Epithelial cell of esophagus (primary cell): ENCODE measurements at regions not wholly inside any gene's neighbourhood (a gene's known extent, or its start where the extent isn't known, plus 50 kb on each side); places are given as distances from the start of the nearest gene placed in this dataset.

ENCODE experiments used
- DNase-seq: peaks from one replicate; pipeline ENCODE4 v3.0.0; 2010; ENCODE audit warnings: low read depth
- H3K4me3 ChIP-seq: 2 replicates; pipeline ENCODE4 v1.5.1; 2011; ENCODE audit warnings: mild to moderate bottlenecking, low read length, control low read depth
- TF ChIP-seq, protein P1 (sequence below): IDR thresholded peaks from 2 replicates; pipeline ENCODE4 v1.5.1; 2011; ENCODE audit warnings: low read depth, mild to moderate bottlenecking, low read length, control low read depth, inconsistent platforms; ENCODE audit not compliant: insufficient read depth; ENCODE audit errors: missing control alignments

DNA sequence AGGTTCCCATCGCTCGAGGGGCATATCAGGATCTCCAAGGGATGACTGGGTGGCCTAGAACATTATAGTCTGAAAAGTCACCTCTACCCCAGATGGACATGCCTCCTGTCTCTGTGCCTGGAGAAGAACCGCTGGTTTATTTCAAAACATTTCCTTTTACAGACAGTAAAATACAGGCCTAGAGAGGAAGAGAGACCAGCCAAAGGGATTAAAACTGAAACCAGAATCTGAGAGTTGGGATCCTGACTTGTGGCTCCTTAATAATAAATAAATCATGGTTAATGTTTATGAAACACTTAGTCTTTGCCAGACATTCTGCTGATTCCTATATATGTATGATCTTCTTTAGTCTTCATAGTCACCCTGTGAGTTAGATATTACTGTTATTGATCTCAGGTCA is 153.7 kb downstream of the DDX1 start:
- H3K4me3 ChIP-seq = no peak overlapping the region
- no peak for DNase-seq
- TF ChIP-seq, protein P1, sequence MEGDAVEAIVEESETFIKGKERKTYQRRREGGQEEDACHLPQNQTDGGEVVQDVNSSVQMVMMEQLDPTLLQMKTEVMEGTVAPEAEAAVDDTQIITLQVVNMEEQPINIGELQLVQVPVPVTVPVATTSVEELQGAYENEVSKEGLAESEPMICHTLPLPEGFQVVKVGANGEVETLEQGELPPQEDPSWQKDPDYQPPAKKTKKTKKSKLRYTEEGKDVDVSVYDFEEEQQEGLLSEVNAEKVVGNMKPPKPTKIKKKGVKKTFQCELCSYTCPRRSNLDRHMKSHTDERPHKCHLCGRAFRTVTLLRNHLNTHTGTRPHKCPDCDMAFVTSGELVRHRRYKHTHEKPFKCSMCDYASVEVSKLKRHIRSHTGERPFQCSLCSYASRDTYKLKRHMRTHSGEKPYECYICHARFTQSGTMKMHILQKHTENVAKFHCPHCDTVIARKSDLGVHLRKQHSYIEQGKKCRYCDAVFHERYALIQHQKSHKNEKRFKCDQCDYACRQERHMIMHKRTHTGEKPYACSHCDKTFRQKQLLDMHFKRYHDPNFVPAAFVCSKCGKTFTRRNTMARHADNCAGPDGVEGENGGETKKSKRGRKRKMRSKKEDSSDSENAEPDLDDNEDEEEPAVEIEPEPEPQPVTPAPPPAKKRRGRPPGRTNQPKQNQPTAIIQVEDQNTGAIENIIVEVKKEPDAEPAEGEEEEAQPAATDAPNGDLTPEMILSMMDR = no peak

- DNase-seq = no peak
- H3K4me3 ChIP-seq = no peak overlapping the region
- TF ChIP-seq, protein P1 = no peak
Observed at GRCh38 chr2:15745907-15746702, 154.4 kb downstream of the DDX1 start.

DNA sequence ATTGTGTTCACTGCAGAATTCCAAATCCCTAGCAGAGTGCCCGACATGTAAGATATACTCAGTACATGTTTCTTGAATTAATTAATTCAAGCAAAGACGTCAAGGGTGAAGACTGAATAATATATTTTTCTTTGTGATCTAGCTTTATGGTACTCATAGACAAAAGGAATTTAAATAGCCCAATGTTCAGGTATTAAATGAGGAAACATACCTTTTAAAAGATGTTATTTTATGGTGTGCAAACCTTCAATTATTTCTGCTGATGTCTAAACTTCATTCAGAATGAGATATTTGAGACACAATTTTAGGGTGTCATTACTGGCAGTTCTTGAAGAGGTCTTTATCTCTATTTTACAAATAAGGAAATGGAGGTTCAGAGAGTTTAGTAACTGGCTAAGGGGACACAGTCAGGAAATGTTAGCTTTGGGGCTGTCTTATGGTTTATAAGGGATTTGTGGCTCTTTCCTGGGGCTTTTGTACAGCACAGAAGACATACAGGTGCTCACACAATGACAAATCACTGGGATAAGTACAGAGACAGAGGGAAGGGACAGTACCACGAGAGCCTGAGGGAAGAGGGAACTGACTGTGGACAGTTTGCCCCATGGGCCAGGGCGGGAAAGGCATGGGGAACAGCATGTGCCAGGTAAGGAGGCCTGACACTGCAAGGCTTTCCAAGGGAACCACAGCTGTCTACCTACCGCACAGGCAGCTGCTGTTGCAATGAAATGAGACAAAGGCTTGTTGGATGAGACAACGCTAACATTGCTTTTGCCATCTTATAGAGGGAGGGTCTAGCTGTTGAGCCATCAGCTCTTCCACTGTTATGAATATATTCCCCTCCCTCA is 155.3 kb downstream of the DDX1 start:
- no peak overlapping the region for H3K4me3 ChIP-seq
- TF ChIP-seq, protein P1 = no peak
- no peak for DNase-seq

DNA sequence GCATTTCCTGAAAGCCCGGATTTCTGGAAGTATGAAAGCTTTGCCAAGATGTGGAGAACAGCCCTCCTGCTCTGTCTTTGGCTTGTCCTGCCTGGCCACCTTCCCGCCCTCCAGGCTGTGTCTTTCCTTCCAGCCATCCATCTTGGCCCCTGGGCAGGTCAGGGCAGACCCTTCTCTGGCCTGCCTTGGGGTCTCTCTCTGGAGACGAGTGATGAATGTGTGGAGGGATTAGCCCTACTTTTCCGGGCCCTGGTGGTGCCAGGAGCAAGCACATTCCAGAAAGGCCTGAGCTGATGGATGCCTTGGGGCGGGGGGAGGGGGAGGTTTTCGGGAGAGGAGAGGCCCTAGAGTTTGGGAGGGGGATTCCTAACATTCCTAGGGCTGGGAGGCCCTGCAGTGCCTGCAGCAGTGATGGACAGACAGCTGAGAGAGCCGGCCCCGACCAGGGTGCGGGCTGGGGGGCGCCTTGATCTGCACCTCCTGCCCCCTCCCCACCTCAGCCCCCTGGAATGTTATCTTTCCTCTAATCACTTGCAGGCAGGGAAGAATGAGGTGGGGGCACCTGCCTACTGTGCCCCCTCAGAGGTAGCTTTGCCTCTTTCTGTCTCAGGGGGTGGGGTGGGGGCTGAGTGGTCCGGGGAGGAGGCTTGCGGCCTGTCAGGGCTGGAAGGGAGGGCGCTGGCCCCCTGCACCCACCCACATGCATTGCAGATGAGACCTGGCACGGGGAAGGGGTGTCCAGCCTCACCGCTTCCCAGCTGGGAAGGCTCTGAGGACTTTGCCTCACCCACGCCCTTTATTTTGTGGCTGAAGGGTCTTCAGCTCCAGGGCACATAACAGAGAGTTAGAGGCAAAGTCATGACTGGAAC is 156.2 kb downstream of the DDX1 start:
- TF ChIP-seq, protein P1 = no peak
- no peak overlapping the region for H3K4me3 ChIP-seq
- no peak for DNase-seq

DNA sequence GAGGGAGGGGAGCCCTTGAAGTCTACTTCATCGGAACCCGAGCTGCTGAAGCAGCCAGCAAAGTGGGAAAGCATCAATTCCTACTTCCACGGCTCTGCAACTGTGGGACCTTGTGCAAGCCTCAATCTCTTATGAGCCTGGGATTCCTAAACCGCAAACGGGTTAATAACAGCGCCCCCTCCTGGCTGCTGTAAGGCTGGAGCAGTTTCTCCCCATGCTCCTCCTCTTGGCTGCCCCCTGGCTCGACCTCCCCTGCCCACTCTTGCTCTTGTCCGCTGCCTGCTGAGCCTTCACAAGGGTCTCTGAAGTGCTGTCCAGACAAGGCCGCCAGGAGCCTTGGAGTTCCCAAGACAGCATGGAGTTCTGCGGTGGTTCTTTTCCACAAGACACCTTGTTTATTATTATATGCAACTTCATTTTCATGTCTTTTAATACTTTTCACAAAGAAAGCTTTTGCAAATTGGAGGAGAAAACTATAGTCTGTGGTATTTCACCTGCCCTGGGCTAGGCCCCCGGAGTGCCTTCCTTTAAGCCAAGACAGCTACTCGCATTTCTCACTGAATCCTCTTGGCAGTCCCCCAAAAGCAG is 157.2 kb downstream of the DDX1 start:
- TF ChIP-seq, protein P1 = peak; percentile 35
- no peak overlapping the region for H3K4me3 ChIP-seq
- peak; percentile 43 for DNase-seq
